ENCODE measurements at regions not wholly inside any gene's neighbourhood (a gene's known extent, or its start where the extent isn't known, plus 50 kb on each side); places are given as distances from the start of the nearest gene placed in this dataset.
"Not testable (repeated sequence)": the region's sequence is repeated elsewhere in the genome, so short reads cannot be mapped to it uniquely, and the experiment has no call there.

GRCh38 chr17:30584810-30585209 lies 107.6 kb downstream of the GOSR1 start:
- no peak for DNase-seq

- no peak for DNase-seq
These were observed 103.7 kb downstream of the GOSR1 start for GRCh38 chr17:30580916-30581315.

- DNase-seq: no peak
These were observed 102.6 kb downstream of the GOSR1 start for GRCh38 chr17:30579610-30580315.

GRCh38 chr17:30578015-30578717 lies 101.0 kb downstream of the GOSR1 start:
- DNase-seq: not testable (repeated sequence)

Measured in NCI-H1417 treated with DMSO at 0.1 percent for 48 hours (cell line).